Panc1 (cell line): ENCODE measurements at regions not wholly inside any gene's neighbourhood (a gene's known extent, or its start where the extent isn't known, plus 50 kb on each side); places are given as distances from the start of the nearest gene placed in this dataset.

ENCODE experiments used
- ATAC-seq: fragments of 200-7000 bp; cut with Tn5 transposase; 2 replicates; pipeline ENCODE4 v1.9.1; 2020; ENCODE audit warnings: mild to moderate bottlenecking, moderate library complexity
- BruUV-seq: library from RNA; stranded (reverse); fragments of 400-500 nt; replicated peaks from 2 replicates; lab custom pipeline; 2021; lab: Mats Ljungman, UMichigan
- CTCF ChIA-PET: fragments of 300-600 bp; sonication (Branson Sonifier 250); formaldehyde crosslinking; loops from one replicate; lab custom pipeline; 2022; ENCODE audit warnings: antibody characterized with exemption; lab: Charles Lee
- POLR2A ChIA-PET: fragments of 300-600 bp; sonication (Branson Sonifier 250); formaldehyde crosslinking; loops from one replicate; lab custom pipeline; 2022; ENCODE audit warnings: antibody characterized with exemption; lab: Charles Lee
- DNase-seq: peaks from one replicate; pipeline ENCODE4 v3.0.0-alpha.2; 2010; ENCODE audit warnings: low read depth, low spot score
- H3K27ac ChIP-seq: 2 replicates; pipeline ENCODE4 v1.5.1; 2011; ENCODE audit warnings: mild to moderate bottlenecking, low read length, inconsistent platforms
- H3K27me3 ChIP-seq: fragments of 200-500 bp; sonication (Bioruptor generic); 2 replicates; pipeline ENCODE4 v1.6.0; 2014; ENCODE audit warnings: low read length, inconsistent platforms; ENCODE audit not compliant: control insufficient read depth, insufficient read depth
- H3K36me3 ChIP-seq: fragments of 200-500 bp; sonication (Bioruptor generic); 2 replicates; pipeline ENCODE4 v1.5.1; 2014; ENCODE audit warnings: inconsistent platforms, mild to moderate bottlenecking, low read length, moderate library complexity; ENCODE audit not compliant: control insufficient read depth, insufficient read depth
- H3K4me1 ChIP-seq: 2 replicates; pipeline ENCODE4 v1.5.1; 2011; ENCODE audit warnings: inconsistent platforms, mild to moderate bottlenecking, low read length, moderate library complexity; ENCODE audit not compliant: control insufficient read depth, insufficient read depth
- H3K4me3 ChIP-seq, 2 experiments: 2 replicates each; pipeline ENCODE4 v1.5.1; 2011 to 2012; ENCODE audit warnings: low read depth in 2 of 2, low read length in 2 of 2, mild to moderate bottlenecking in 2 of 2, inconsistent platforms in 1 of 2, moderate library complexity in 1 of 2
- H3K9me3 ChIP-seq: fragments of 200-500 bp; sonication (Bioruptor generic); 2 replicates; pipeline ENCODE4 v1.5.1; 2014; ENCODE audit warnings: low read depth, mild to moderate bottlenecking, inconsistent platforms, low read length, moderate library complexity; ENCODE audit not compliant: control insufficient read depth, insufficient read depth
- CTCF ChIP-seq: fragments of 450-650 bp; IDR thresholded peaks from 2 replicates; pipeline ENCODE4 v1.5.1; 2017; ENCODE audit warnings: mild to moderate bottlenecking
- POLR2AphosphoS5 ChIP-seq: IDR thresholded peaks from 2 replicates; pipeline ENCODE4 v1.6.1; 2012; ENCODE audit warnings: mild to moderate bottlenecking, low read depth, low read length, moderate library complexity
- REST ChIP-seq, 2 experiments: IDR thresholded peaks; 2 replicates each; pipeline ENCODE4 v1.6.1; 2011 to 2012; ENCODE audit warnings: low read depth in 2 of 2, control low read depth in 1 of 2, low read length in 1 of 2, mild to moderate bottlenecking in 1 of 2, moderate library complexity in 1 of 2; ENCODE audit not compliant: insufficient read depth in 1 of 2
- SIN3A ChIP-seq: IDR thresholded peaks from 2 replicates; pipeline ENCODE4 v1.6.1; 2012; ENCODE audit warnings: low read depth, mild to moderate bottlenecking, low read length, moderate library complexity, borderline replicate concordance; ENCODE audit not compliant: insufficient read depth
- TCF7L2 ChIP-seq: IDR thresholded peaks from 2 replicates; pipeline ENCODE4 v1.6.1; 2011; ENCODE audit warnings: mild to moderate bottlenecking, low read depth, low read length, inconsistent platforms
- in situ Hi-C: cut with HindIII; loops from 2 replicates; pipeline ENCODE4 v1.10.0; 2016; ENCODE audit warnings: low sequenced_read_pairs, low pct_unique_long_range_greater_than_20kb
- intact Hi-C: fragments of 100-400 bp; cut with micrococcal nuclease; formaldehyde crosslinking; loops from one replicate; pipeline ENCODE4 v1.10.0; 2022; ENCODE audit not compliant: unreplicated experiment

- POLR2A ChIA-PET, result no interaction called here
- no TSS peak for BruUV-seq
- in situ Hi-C loops, result no loop called here
- CTCF ChIA-PET, result interaction anchor here (0.6 kb wide), 1 partner anchor 8 kb away, joined by 3 read pairs; no protein-coding TSS in a partner anchor
- Histone ChIP-seq H3K27ac (peak overlapping the region; percentile 78), H3K4me3 (no peak overlapping the region), H3K4me1 (peaks cover 38% of the 10 kb centered on the region), H3K36me3 (no peaks in the 10 kb centered on the region), H3K27me3 (no peaks in the 10 kb centered on the region), H3K9me3 (no peaks in the 10 kb centered on the region)
- TF ChIP-seq REST (IDR thresholded peaks at IDR 0.05; ENCODE audit: insufficient read depth in 1 of 2, low read depth in 2 of 2, low read length in 1 of 2) (no peak), POLR2AphosphoS5 (no peak), TCF7L2 (no peak), CTCF (no peak), SIN3A (no peak)
- no peak for DNase-seq
- ATAC-seq, result no peak
- intact Hi-C loops, result no loop called here
These were observed 64.9 kb upstream of the DDR1 start for GRCh38 chr6:30819297-30819917.

GRCh38 chr6:30818391-30818841, 65.9 kb upstream of the DDR1 start:
- H3K36me3 ChIP-seq, result no peaks in the 10 kb centered on the region
- in situ Hi-C loops (no loop called here), intact Hi-C loops (no loop called here)
- H3K9me3 ChIP-seq, result no peaks in the 10 kb centered on the region
- ATAC-seq (no peak), DNase-seq (no peak)
- no TSS peak for BruUV-seq
- no peak overlapping the region for H3K4me3 ChIP-seq
- TF ChIP-seq CTCF, result no peak
- no peak for TF ChIP-seq TCF7L2
- TF ChIP-seq REST (IDR thresholded peaks at IDR 0.05; ENCODE audit: insufficient read depth in 1 of 2, low read depth in 2 of 2, low read length in 1 of 2), result no peak
- no peak for TF ChIP-seq SIN3A
- no peak for TF ChIP-seq POLR2AphosphoS5
- ChIA-PET CTCF (no interaction called here), POLR2A (interaction anchor here (0.6 kb wide), 1 partner anchor 76 kb away, joined by 7 read pairs; the partner anchor contains the start of gene FLOT1)
- H3K27ac ChIP-seq, result peak overlapping the region; percentile 78
- peaks cover 45% of the 10 kb centered on the region for H3K4me1 ChIP-seq
- H3K27me3 ChIP-seq, result no peaks in the 10 kb centered on the region
